ENCODE measurements at regions not wholly inside any gene's neighbourhood (a gene's known extent, or its start where the extent isn't known, plus 50 kb on each side); places are given as distances from the start of the nearest gene placed in this dataset.

GRCh38 chr16:87156195-87156594 is 161.0 kb downstream of the C16orf95 start:
- TF ChIP-seq CTCF (conservative IDR thresholded peaks at IDR 0.05; ENCODE audit: low read depth, low read length) = no peak
- no peak for TF ChIP-seq EZH2 (IDR thresholded peaks at IDR 0.05; ENCODE audit: borderline replicate concordance, low read depth, low read length, poor library complexity, severe bottlenecking)
